Astrocyte of the spinal cord (primary cell): ENCODE measurements at regions not wholly inside any gene's neighbourhood (a gene's known extent, or its start where the extent isn't known, plus 50 kb on each side); places are given as distances from the start of the nearest gene placed in this dataset.
"Not testable (repeated sequence)": the region's sequence is repeated elsewhere in the genome, so short reads cannot be mapped to it uniquely, and the experiment has no call there.

Experiments
- DNase-seq: peaks from one replicate; pipeline ENCODE4 v3.0.0; 2011; ENCODE audit warnings: low read depth, low spot score
- H3K4me3 ChIP-seq: 2 replicates; pipeline ENCODE4 v1.5.1; 2011; ENCODE audit warnings: low read depth, mild to moderate bottlenecking, low read length, moderate library complexity
- CTCF ChIP-seq: IDR thresholded peaks from 2 replicates; pipeline ENCODE4 v1.5.1; 2012; ENCODE audit warnings: low read depth, mild to moderate bottlenecking, low read length, inconsistent platforms
- in situ Hi-C: cut with HindIII; loops from 2 replicates; pipeline ENCODE4 v1.10.0; 2017; ENCODE audit warnings: low sequenced_read_pairs

GRCh38 chr1:90817399-90817798 lies 100.3 kb upstream of the BARHL2 start:
- DNase-seq: no peak
- no peak for TF ChIP-seq CTCF
- no peak overlapping the region for H3K4me3 ChIP-seq
- in situ Hi-C loops: no loop called here

GRCh38 chr1:90812237-90812636 lies 95.1 kb upstream of the BARHL2 start:
- H3K4me3 ChIP-seq, in situ Hi-C loops: not testable (repeated sequence)

GRCh38 chr1:90811444-90811950 lies 94.4 kb upstream of the BARHL2 start:
- DNase-seq, in situ Hi-C loops, H3K4me3 ChIP-seq: not testable (repeated sequence)

More at GRCh38 chr1:90812237-90812636, 95.1 kb upstream of the BARHL2 start:
- not testable (repeated sequence) for DNase-seq

GRCh38 chr1:90810681-90811080 lies 93.6 kb upstream of the BARHL2 start:
- H3K4me3 ChIP-seq: no peak overlapping the region
- no peak for DNase-seq
- no peak for TF ChIP-seq CTCF
- in situ Hi-C loops: no loop called here

- no peak for TF ChIP-seq CTCF
- no peak overlapping the region for H3K4me3 ChIP-seq
- in situ Hi-C loops: no loop called here
- no peak for DNase-seq
These were observed 92.9 kb upstream of the BARHL2 start for GRCh38 chr1:90809996-90810395.

GRCh38 chr1:90809093-90809492 lies 92.0 kb upstream of the BARHL2 start:
- in situ Hi-C loops: no loop called here
- no peak for TF ChIP-seq CTCF

GRCh38 chr1:90807329-90807728 lies 90.2 kb upstream of the BARHL2 start:
- DNase-seq: no peak
- in situ Hi-C loops: no loop called here
- no peak for TF ChIP-seq CTCF
- no peak overlapping the region for H3K4me3 ChIP-seq

More at GRCh38 chr1:90809093-90809492, 92.0 kb upstream of the BARHL2 start:
- no peak overlapping the region for H3K4me3 ChIP-seq
- DNase-seq: no peak

GRCh38 chr1:90802622-90803021 lies 85.5 kb upstream of the BARHL2 start:
- in situ Hi-C loops: no loop called here
- H3K4me3 ChIP-seq: no peak overlapping the region
- DNase-seq: no peak
- TF ChIP-seq CTCF: no peak
